ENCODE measurements at regions not wholly inside any gene's neighbourhood (a gene's known extent, or its start where the extent isn't known, plus 50 kb on each side); places are given as distances from the start of the nearest gene placed in this dataset.
A peak's percentile ranks its signal among the peaks of the same experiment; 100 is the strongest.

- DNase-seq (ENCODE audit: low read depth) = no peak
Measured at GRCh38 chr15:95281470-95281869, 1049.0 kb upstream of the NR2F2 start.

- DNase-seq (ENCODE audit: low read depth) = no peak
Measured at GRCh38 chr15:95284492-95284891, 1046.0 kb upstream of the NR2F2 start.

- no peak for DNase-seq (ENCODE audit: low read depth)
Measured at GRCh38 chr15:95284933-95285421, 1045.5 kb upstream of the NR2F2 start.

GRCh38 chr15:95286352-95286880, 1044.1 kb upstream of the NR2F2 start:
- DNase-seq (ENCODE audit: low read depth) = no peak

- no peak for DNase-seq (ENCODE audit: low read depth)
Measured at GRCh38 chr15:95287720-95288103, 1042.8 kb upstream of the NR2F2 start.

- no peak for DNase-seq (ENCODE audit: low read depth)
Measured at GRCh38 chr15:95288626-95289025, 1041.9 kb upstream of the NR2F2 start.

- no peak for DNase-seq (ENCODE audit: low read depth)
Measured at GRCh38 chr15:95290176-95290974, 1040.1 kb upstream of the NR2F2 start.

- DNase-seq (ENCODE audit: low read depth) = no peak
Measured at GRCh38 chr15:95291898-95292472, 1038.5 kb upstream of the NR2F2 start.

- no peak for DNase-seq (ENCODE audit: low read depth)
Measured at GRCh38 chr15:95292785-95293450, 1037.6 kb upstream of the NR2F2 start.

GRCh38 chr15:95293456-95294031, 1037.0 kb upstream of the NR2F2 start:
- DNase-seq (ENCODE audit: low read depth) = no peak

- no peak for DNase-seq (ENCODE audit: low read depth)
Measured at GRCh38 chr15:95295363-95295762, 1035.1 kb upstream of the NR2F2 start.

GRCh38 chr15:95295896-95296625, 1034.4 kb upstream of the NR2F2 start:
- DNase-seq (ENCODE audit: low read depth) = no peak

- no peak for DNase-seq (ENCODE audit: low read depth)
Measured at GRCh38 chr15:95296643-95297042, 1033.9 kb upstream of the NR2F2 start.

GRCh38 chr15:95298729-95299128, 1031.8 kb upstream of the NR2F2 start:
- no peak for DNase-seq (ENCODE audit: low read depth)

- DNase-seq (ENCODE audit: low read depth) = peak; percentile 32
Measured at GRCh38 chr15:95300958-95301357, 1029.5 kb upstream of the NR2F2 start.

- peak; percentile 59 for DNase-seq (ENCODE audit: low read depth)
Measured at GRCh38 chr15:95302206-95302605, 1028.3 kb upstream of the NR2F2 start.

- no peak for DNase-seq (ENCODE audit: low read depth)
Measured at GRCh38 chr15:95302809-95303208, 1027.7 kb upstream of the NR2F2 start.

- DNase-seq (ENCODE audit: low read depth) = no peak
Measured at GRCh38 chr15:95303713-95304112, 1026.8 kb upstream of the NR2F2 start.

- DNase-seq (ENCODE audit: low read depth) = no peak
Measured at GRCh38 chr15:95304151-95304946, 1026.2 kb upstream of the NR2F2 start.

- DNase-seq (ENCODE audit: low read depth) = no peak
Measured at GRCh38 chr15:95304947-95305400, 1025.5 kb upstream of the NR2F2 start.

GRCh38 chr15:95307115-95307514, 1023.4 kb upstream of the NR2F2 start:
- no peak for DNase-seq (ENCODE audit: low read depth)

All from M059J (cell line).